Posterior cingulate gyrus (tissue), 11 donors: ENCODE measurements at regions not wholly inside any gene's neighbourhood (a gene's known extent, or its start where the extent isn't known, plus 50 kb on each side); places are given as distances from the start of the nearest gene placed in this dataset.

ENCODE experiments used
- DNase-seq, 10 donors: peaks; one replicate each; pipeline versions ENCODE4 v3.0.0 to v3.0.0-alpha.2; 2020 to 2021; ENCODE audit warnings: mixed read lengths in 3 of 10
- intact Hi-C: fragments of 100-400 bp; cut with DNase I; formaldehyde crosslinking; loops from one replicate; pipeline ENCODE4 v1.15.1; 2023

DNA sequence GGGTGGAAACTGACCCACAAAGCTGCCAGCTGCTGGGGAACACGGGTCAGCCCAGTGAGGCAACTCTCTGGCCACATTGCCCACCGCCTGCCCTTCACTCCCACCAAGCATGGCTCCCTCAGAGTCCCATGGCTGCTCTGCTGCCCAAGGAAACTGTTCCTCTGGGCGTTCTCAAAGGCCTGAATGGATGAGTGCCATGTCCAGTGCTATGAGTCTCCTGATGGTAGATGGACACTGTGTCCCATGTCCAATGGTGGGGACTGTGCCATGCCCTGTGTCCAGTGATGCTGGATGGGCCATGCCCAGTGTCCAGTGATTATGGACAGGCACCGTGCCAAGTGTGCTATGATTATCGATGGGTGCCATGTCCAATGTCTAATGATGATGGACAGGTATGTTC, 88.8 kb downstream of the ANKRD10 start:
- intact Hi-C loops = no loop called here
- DNase-seq = no peak

DNA sequence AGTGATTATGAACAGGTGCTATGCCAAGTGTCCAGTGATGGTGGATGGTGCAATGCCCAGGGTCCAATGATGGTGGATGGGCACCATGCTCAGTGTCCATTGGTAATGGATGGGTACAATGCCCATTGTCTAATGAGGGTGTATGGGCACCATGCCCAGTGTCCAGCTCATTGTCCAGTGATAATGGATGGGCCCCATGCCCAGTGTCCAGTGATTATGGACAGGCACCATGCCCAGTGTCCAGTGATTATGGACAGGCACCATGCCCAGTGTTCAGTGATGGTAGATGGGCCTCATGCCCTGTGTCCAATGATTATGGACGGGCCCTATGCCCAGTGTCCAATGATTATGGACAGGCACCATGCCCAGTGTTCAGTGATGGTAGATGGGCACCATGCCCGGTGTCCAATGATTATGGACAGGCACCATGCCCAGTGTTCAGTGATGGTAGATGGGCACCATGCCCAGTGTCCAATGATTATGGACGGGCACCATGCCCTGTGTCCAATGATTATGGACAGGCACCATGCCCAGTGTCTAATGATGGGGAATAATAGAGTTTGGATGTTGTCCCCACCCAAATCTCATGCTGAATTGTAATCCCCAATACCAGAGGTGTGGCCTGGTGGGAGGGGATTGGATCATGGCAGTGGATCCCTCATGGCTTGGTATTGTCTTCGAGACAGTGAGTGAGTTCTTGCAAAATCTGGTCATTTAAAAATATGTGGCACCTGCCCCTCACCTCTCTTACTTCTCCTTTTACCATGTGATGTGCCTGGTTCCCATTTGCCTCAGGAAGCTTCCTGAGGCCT, 87.8 kb downstream of the ANKRD10 start:
- intact Hi-C loops = no loop called here
- DNase-seq = peak in 4 of 10 donors; percentile 17 to 82 (median 36)
